ENCODE measurements at regions not wholly inside any gene's neighbourhood (a gene's known extent, or its start where the extent isn't known, plus 50 kb on each side); places are given as distances from the start of the nearest gene placed in this dataset.
A peak's percentile ranks its signal among the peaks of the same experiment; 100 is the strongest.
"Not testable (repeated sequence)": the region's sequence is repeated elsewhere in the genome, so short reads cannot be mapped to it uniquely, and the experiment has no call there.

DNA sequence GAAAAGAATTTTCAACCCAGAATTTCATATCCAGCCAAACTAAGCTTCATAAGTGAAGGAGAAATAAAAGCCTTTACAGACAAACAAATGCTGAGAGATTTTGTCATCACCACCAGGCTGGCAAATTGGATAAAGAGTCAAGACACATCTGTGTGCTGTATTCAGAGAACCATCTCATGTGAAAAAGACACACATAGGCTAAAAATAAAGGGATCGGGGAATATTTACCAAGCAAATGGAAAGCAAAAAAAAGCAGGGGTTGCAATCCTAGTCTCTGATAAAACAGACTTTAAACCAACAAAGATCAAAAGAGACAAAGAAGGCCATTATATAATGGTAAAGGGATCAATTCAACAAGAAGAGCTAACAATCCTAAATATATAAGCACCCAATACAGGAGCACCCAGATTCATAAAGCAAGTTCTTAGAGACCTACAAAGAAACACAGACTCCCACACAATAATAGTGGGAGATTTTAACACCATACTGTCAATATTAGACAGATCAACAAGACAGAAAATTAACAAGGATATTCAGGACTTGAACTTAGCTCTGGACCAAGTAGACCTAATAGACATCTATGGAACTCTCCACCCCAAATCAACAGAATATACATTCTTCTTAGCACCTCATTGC is 55.9 kb upstream of the ACSM6 start:
- DNase-seq (ENCODE audit: low read depth): not testable (repeated sequence)

DNA sequence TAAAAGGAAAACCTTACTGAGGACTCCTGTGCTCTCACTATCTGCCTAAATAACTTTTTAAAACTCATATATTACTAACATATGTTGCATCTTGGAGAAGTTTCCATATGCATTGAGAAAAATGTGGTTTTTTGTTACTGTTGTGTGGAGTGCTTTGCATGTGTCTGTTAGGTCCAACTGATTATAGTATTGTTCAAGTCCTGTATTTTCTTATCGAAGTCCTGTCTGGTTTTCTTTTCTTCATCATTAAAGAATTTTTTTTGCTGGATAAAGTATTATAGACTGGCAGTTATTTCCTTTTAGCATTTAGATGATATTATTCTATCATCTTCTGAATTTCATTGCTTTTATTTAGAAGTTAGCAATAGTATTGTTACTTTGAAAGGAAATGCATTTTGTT is 59.5 kb upstream of the ACSM6 start:
- no peak for DNase-seq (ENCODE audit: low read depth)

DNA sequence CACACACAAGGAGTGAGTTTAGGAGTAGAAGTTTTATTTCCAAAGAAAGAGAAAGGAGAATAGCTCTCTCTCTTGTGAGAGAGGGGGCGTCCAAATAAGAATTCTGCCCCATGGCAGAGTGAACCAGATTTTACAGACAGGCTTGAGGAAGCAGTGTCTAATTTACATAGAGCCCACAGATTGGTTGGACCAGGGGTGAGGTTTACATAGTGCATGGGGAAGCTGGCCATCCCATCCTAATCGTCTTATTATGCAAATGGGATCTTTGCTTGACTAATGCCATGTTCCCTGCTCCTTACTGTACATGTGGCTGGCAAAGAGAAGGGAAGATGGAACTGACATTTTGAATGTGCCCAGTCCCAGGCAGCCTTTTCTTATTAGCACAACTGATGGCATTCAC is 60.0 kb upstream of the ACSM6 start:
- no peak for DNase-seq (ENCODE audit: low read depth)

DNA sequence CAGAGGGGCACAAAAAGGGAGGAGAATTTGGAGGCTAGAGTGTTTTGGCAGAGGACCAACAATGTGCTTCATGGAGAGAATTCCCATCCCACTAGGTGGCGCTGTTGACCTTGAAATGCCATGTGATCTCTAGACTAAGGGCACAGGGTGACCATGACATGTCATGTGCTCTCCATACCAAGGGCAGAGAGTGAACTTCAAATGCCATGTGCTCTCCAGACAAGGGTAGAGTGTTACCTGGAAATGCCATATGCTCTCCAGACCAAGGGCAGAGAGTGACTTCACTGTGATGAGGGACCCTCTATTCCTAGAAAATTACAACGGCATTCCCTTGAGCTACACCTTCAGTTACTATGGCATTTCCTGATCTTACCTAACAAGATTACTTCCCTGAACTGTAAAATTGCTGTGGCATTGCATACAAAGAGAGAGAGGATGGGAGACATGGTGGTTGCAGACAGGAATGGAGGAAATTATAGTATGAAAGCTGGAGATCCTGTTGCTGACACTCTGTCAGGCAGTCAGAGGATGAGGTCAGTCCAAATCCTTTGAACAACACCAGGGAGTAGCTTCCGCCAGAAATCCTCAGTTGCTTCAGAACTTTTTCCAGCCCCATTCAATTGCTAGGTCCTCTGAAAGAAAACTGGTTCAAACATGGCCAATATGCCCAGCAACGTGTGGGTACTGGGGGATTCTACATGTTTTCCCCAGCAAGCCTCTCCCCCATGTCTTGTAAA is 60.9 kb upstream of the ACSM6 start:
- DNase-seq (ENCODE audit: low read depth): peak; percentile 22

DNA sequence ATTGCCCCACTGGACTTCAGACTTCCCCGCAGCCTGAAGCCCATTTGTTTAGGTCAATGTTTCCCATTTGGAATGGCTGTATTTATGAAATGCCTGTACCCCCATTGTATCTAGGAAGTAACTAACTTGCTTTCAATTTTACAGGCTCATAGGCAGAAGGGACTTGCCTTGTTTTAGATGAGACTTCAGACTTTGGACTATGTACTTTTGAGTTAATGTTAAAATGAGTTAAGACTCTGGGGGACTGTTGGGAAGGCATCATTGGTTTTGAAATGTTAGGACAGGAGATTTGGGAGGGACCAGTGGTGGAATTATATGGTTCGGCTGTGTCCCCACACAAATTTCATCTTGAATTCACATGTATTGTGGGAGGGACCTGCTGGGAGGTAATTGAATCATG is 61.1 kb upstream of the CYP2C8 start:
- DNase-seq (ENCODE audit: low read depth): not testable (repeated sequence)

DNA sequence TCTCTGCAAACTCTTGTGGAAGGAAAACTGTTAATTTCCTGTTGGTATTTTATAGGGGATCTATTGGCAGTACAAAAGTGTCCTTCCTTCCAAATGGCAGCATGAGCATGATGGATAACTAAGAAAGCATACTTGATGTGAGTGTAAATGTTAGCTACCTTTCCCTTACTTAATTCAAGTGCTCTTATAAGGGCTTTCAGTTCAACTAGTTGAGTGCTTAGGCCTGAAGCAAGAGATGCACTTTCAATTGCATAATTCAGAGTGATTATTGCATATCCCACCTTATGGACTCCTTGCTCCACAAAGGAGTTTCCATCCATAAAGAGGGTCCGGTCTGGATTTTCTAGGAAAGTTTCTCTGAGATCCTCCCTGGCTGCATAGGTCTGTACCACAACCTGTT is 56.3 kb upstream of the CYP2C8 start:
- no peak for DNase-seq (ENCODE audit: low read depth)

DNA sequence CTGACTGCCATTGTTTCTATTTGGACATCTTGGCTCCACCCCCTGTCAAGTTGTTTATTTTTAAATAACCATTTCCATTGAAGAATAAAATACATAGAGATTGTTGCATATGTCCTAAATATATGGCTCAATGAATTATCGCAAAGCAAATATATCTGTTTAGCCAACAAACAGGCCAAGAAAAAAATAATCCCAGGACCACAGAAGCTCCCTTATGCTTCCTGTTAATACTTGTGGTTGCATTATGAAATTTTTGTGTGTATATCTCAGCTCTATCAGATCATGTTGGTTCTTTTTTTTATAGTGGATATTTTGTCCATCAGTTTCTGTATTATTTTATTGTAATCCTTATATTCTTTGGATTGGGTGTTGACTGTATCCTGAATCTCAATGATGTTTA is 53.4 kb upstream of the CYP2C8 start:
- no peak for DNase-seq (ENCODE audit: low read depth)

DNA sequence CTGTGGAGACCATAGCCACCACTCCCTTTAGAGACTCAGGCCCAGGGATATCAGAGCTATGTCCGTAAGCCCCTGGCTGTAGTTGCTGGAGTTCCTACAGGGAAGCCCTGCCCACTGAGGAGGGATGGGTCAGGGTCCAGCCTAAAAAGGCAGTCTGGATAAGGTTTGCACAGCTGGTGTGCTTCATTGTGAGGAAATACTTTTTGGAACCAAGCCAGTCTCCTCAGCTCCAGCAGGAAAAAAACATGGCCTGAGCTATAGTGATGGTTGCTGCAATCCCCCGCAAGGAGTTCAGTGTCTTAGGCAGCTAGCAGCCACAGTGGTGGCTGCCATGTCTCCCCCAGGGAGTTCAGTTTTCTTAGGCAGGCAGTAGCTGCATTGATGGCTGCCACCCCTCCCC is 52.6 kb upstream of the CYP2C8 start:
- no peak for DNase-seq (ENCODE audit: low read depth)

Data from activated T-helper 1 cell treated with Interleukin-2 at 50 U/mL for 16 hours (primary cell).